ENCODE measurements at regions not wholly inside any gene's neighbourhood (a gene's known extent, or its start where the extent isn't known, plus 50 kb on each side); places are given as distances from the start of the nearest gene placed in this dataset.
"Not testable (repeated sequence)": the region's sequence is repeated elsewhere in the genome, so short reads cannot be mapped to it uniquely, and the experiment has no call there.

DNA sequence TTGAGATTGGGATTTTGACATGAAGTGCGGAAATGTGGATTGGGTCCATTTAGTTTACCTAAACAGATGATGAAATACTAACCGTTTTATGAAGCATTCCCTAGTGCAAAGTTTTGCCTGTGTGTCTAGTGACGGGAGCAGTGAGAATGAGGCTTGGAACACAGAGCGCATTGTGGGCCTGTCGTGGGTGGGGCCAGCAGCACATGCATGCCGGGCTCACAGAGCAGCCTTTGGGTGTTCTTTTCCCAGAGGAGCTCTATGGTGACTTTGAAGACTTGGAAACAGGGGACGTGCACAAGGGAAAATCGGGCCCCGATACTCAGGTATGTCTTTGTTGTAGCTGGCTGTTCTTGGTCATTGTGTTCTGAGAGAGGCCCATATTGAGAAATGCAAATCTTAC, 388.1 kb downstream of the GOLGA6L6 start:
- not testable (repeated sequence) for H3K27ac Mint-ChIP-seq; ATAC-seq (ENCODE audit: low read depth in 2 of 2); H3K4me3 ChIP-seq (ENCODE audit: low read depth, low read length); H3K9me3 Mint-ChIP-seq; DNase-seq; H3K36me3 ChIP-seq (ENCODE audit: control insufficient read depth, insufficient read depth, low read length); H3K4me3 Mint-ChIP-seq; H3K27me3 Mint-ChIP-seq; H3K36me3 Mint-ChIP-seq; H3K4me1 Mint-ChIP-seq; H3K9me3 ChIP-seq (ENCODE audit: control insufficient read depth in 2 of 2, low read length in 2 of 2); H3K27me3 ChIP-seq (ENCODE audit: control insufficient read depth, insufficient read depth, low read length); H3K27ac ChIP-seq (ENCODE audit: insufficient read depth, low read length, poor library complexity, severe bottlenecking); H3K4me1 ChIP-seq (ENCODE audit: control insufficient read depth, insufficient read depth, low read length, poor library complexity, severe bottlenecking)

DNA sequence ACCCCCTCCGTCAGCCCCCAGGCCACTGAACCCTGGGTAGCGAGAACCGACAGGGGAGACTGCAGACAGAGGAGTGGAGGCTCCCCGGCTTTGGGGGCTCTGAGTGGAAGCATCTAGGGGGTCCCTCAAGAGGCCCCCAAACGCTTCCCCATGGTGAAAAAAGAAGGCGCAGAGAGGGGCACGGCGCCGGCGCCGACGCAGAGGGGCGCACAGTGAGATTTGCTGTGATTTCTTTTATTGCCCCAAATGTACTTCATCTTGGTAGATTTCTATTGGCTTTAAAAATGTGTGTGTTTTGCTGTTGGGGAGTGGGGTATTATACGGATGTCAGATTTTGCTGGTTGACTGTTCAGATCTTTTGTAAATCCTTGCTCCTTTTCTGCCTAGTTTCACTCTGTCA, 392.9 kb downstream of the GOLGA6L6 start:
- DNase-seq; H3K4me3 ChIP-seq (ENCODE audit: low read depth, low read length); H3K36me3 Mint-ChIP-seq; ATAC-seq (ENCODE audit: low read depth in 2 of 2); H3K4me3 Mint-ChIP-seq; H3K27ac ChIP-seq (ENCODE audit: insufficient read depth, low read length, poor library complexity, severe bottlenecking); H3K4me1 Mint-ChIP-seq; H3K9me3 ChIP-seq (ENCODE audit: control insufficient read depth in 2 of 2, low read length in 2 of 2); H3K27ac Mint-ChIP-seq; H3K9me3 Mint-ChIP-seq; H3K27me3 Mint-ChIP-seq; H3K36me3 ChIP-seq (ENCODE audit: control insufficient read depth, insufficient read depth, low read length); H3K27me3 ChIP-seq (ENCODE audit: control insufficient read depth, insufficient read depth, low read length); H3K4me1 ChIP-seq (ENCODE audit: control insufficient read depth, insufficient read depth, low read length, poor library complexity, severe bottlenecking): not testable (repeated sequence)

DNA sequence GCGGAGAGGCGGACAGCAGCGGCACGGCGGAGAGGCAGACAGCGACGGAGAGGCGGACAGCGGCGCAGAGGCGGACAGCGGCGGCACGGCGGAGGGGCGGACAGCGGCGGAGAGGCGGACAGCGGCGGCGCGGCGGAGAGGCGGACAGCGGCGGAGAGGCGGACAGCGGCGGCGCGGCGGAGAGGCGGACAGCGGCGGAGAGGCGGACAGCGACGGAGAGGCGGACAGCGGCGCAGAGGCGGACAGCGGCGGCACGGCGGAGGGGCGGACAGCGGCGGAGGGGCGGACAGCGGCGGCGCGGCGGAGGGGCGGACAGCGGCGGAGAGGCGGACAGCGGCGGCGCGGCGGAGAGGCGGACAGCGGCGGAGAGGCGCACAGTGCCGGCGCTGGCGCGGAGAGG, 393.6 kb downstream of the GOLGA6L6 start:
- not testable (repeated sequence) for H3K9me3 Mint-ChIP-seq; H3K27ac Mint-ChIP-seq; H3K4me3 Mint-ChIP-seq; H3K27me3 Mint-ChIP-seq; H3K4me1 ChIP-seq (ENCODE audit: control insufficient read depth, insufficient read depth, low read length, poor library complexity, severe bottlenecking); H3K4me3 ChIP-seq (ENCODE audit: low read depth, low read length); ATAC-seq (ENCODE audit: low read depth in 2 of 2); H3K27me3 ChIP-seq (ENCODE audit: control insufficient read depth, insufficient read depth, low read length); H3K4me1 Mint-ChIP-seq; H3K36me3 ChIP-seq (ENCODE audit: control insufficient read depth, insufficient read depth, low read length); H3K27ac ChIP-seq (ENCODE audit: insufficient read depth, low read length, poor library complexity, severe bottlenecking); H3K36me3 Mint-ChIP-seq; H3K9me3 ChIP-seq (ENCODE audit: control insufficient read depth in 2 of 2, low read length in 2 of 2); DNase-seq

DNA sequence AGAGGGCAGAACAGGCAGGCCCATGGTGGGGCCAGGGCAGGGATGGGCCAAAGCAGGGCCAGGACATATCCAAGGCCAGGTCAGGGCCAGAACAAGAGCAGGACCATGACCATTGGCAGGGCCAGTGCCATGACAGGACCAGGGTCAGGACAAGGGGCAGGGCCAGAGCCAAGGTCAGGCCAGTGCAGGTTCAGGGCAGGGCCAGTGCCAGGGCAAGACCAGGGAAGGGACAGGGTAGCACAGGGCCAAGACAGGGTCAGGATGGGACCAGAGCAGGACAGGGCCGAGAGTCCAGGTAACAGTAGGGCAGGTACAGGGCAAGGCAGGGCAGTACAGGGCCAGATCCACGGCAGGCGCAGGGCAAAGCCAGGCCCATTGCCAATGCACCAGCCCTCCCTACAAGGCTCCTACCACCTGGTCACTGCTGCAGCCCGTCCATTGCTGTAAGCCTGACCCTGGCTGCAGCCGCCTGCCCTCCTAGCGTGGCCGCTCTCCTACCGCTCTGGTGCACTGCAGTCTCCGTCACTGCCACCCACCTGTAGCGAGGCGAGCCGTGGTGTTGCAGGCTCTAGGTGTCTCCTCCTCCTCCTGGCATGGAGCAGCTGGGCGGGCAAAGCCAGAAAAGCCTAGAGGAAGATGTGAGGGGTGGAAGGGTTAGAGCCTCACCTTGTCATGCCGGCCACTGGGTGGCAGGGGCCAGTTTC, 397.1 kb downstream of the GOLGA6L6 start:
- H3K9me3 Mint-ChIP-seq; H3K4me3 ChIP-seq (ENCODE audit: low read depth, low read length); H3K4me1 Mint-ChIP-seq: not testable (repeated sequence)

DNA sequence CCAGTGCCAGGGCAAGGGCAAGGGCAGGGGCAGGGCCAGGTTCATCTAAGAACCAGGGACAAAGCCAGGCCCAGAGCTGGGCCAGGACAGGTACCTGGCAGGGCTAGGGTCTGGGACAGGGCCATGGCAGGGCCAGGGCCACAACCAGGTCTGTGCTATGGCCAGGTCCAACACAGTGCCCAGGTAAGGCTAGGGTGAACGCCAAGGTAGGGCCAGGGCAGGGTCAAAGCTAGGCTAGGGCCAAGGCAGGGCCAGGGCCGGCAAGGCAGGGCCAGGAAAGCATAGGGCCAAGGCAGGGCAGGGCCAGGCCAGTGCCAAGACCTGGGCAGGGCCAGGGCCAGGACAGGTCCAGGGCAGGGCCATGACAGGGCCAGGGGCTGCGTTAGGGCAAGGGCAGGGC, 398.7 kb downstream of the GOLGA6L6 start:
- not testable (repeated sequence) for H3K36me3 Mint-ChIP-seq; H3K27me3 ChIP-seq (ENCODE audit: control insufficient read depth, insufficient read depth, low read length); H3K9me3 ChIP-seq (ENCODE audit: control insufficient read depth in 2 of 2, low read length in 2 of 2); H3K9me3 Mint-ChIP-seq; H3K27me3 Mint-ChIP-seq; H3K4me1 ChIP-seq (ENCODE audit: control insufficient read depth, insufficient read depth, low read length, poor library complexity, severe bottlenecking); ATAC-seq (ENCODE audit: low read depth in 2 of 2); H3K4me3 ChIP-seq (ENCODE audit: low read depth, low read length); H3K36me3 ChIP-seq (ENCODE audit: control insufficient read depth, insufficient read depth, low read length); H3K27ac Mint-ChIP-seq; H3K4me3 Mint-ChIP-seq; DNase-seq; H3K27ac ChIP-seq (ENCODE audit: insufficient read depth, low read length, poor library complexity, severe bottlenecking); H3K4me1 Mint-ChIP-seq

More for the DNA sequence above, 397.1 kb downstream of the GOLGA6L6 start:
- H3K27ac Mint-ChIP-seq; H3K36me3 Mint-ChIP-seq; H3K27ac ChIP-seq (ENCODE audit: insufficient read depth, low read length, poor library complexity, severe bottlenecking); H3K4me1 ChIP-seq (ENCODE audit: control insufficient read depth, insufficient read depth, low read length, poor library complexity, severe bottlenecking); H3K27me3 Mint-ChIP-seq; H3K9me3 ChIP-seq (ENCODE audit: control insufficient read depth in 2 of 2, low read length in 2 of 2); H3K27me3 ChIP-seq (ENCODE audit: control insufficient read depth, insufficient read depth, low read length); H3K4me3 Mint-ChIP-seq; H3K36me3 ChIP-seq (ENCODE audit: control insufficient read depth, insufficient read depth, low read length); ATAC-seq (ENCODE audit: low read depth in 2 of 2); DNase-seq: not testable (repeated sequence)

DNA sequence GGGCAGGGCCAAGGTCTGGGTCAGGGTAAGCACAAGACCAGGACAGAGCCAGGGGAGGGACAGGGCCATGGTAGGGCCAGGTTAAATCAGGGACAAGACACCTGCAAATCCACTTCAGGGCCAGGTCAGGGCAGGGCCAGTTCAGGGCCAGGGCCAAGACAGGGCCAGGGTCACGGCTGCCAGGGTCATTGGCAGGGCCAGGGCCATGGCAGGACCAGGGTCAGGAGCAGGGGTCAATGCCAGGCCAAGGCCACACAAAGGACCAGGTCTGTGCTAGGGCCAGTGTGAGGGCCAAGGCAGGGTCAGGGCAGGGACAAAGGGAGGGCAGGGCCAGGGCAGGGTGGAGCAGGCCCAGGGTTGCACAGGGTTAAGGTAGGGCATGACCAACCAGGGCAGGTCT, 399.2 kb downstream of the GOLGA6L6 start:
- H3K9me3 Mint-ChIP-seq; H3K27me3 Mint-ChIP-seq; H3K4me1 ChIP-seq (ENCODE audit: control insufficient read depth, insufficient read depth, low read length, poor library complexity, severe bottlenecking); H3K36me3 ChIP-seq (ENCODE audit: control insufficient read depth, insufficient read depth, low read length); H3K27ac Mint-ChIP-seq; DNase-seq; H3K27ac ChIP-seq (ENCODE audit: insufficient read depth, low read length, poor library complexity, severe bottlenecking); H3K4me3 Mint-ChIP-seq; H3K4me3 ChIP-seq (ENCODE audit: low read depth, low read length); H3K4me1 Mint-ChIP-seq; H3K36me3 Mint-ChIP-seq; H3K9me3 ChIP-seq (ENCODE audit: control insufficient read depth in 2 of 2, low read length in 2 of 2); ATAC-seq (ENCODE audit: low read depth in 2 of 2); H3K27me3 ChIP-seq (ENCODE audit: control insufficient read depth, insufficient read depth, low read length): not testable (repeated sequence)

DNA sequence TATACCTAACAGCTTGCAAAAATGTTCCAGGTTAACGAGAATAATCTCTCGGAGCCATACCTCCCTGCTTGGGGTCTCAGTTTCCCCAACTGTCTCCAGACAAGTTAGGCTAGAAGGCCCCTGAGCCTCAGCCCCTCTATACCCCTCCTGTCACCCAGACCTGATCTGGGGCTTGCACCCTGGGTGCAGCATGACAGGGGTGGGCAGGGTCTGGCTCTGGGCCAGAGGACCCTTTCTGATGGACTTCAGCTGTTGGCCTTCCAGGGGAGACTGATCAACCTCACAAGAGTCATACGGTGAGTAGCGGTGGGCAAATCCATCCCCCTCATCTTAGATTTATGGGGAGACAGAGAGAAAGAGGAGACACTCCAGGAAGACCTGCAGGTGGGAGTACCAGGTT, 416.9 kb downstream of the GOLGA6L6 start:
- not testable (repeated sequence) for H3K27me3 Mint-ChIP-seq; H3K4me3 Mint-ChIP-seq; H3K27ac Mint-ChIP-seq; H3K27me3 ChIP-seq (ENCODE audit: control insufficient read depth, insufficient read depth, low read length); H3K36me3 Mint-ChIP-seq; H3K36me3 ChIP-seq (ENCODE audit: control insufficient read depth, insufficient read depth, low read length); H3K27ac ChIP-seq (ENCODE audit: insufficient read depth, low read length, poor library complexity, severe bottlenecking); DNase-seq; H3K4me3 ChIP-seq (ENCODE audit: low read depth, low read length); H3K9me3 ChIP-seq (ENCODE audit: control insufficient read depth in 2 of 2, low read length in 2 of 2); H3K9me3 Mint-ChIP-seq; H3K4me1 ChIP-seq (ENCODE audit: control insufficient read depth, insufficient read depth, low read length, poor library complexity, severe bottlenecking); ATAC-seq (ENCODE audit: low read depth in 2 of 2); H3K4me1 Mint-ChIP-seq

DNA sequence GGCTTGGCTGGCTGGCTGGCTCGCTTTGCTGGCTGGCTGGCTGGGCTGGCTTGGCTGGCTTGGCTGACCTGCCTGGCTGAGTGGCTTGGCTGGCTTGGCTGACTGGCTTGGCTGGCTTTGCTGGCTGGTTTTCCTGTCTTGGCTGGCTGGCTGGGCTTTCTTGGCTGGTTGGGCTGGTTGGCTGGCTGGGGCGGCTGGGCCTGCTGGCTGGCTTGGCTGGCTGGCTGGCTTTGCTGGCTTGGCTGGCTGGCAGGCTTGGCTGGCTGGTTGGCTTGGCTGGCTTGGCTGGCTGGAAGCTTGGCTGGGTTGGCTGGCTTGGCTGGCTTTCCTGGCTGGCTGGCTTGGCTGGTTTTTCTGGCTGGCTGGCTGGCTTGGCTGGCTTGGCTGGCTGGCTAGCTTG, 435.6 kb downstream of the GOLGA6L6 start:
- Histone ChIP-seq H3K27me3 (ENCODE audit: control insufficient read depth, insufficient read depth, low read length) (no peaks in the 10 kb centered on the region), H3K4me1 (ENCODE audit: control insufficient read depth, insufficient read depth, low read length, poor library complexity, severe bottlenecking) (no peaks in the 10 kb centered on the region), H3K36me3 (ENCODE audit: control insufficient read depth, insufficient read depth, low read length) (no peaks in the 10 kb centered on the region), H3K27ac (ENCODE audit: insufficient read depth, low read length, poor library complexity, severe bottlenecking) (no peak overlapping the region), H3K9me3 (ENCODE audit: control insufficient read depth in 2 of 2, low read length in 2 of 2) (no peaks in the 10 kb centered on the region), H3K4me3 (ENCODE audit: low read depth, low read length) (no peak overlapping the region)
- H3K27ac Mint-ChIP-seq: no peak overlapping the region
- no peaks in the 10 kb centered on the region for H3K4me1 Mint-ChIP-seq
- DNase-seq: no peak
- no peaks in the 10 kb centered on the region for H3K27me3 Mint-ChIP-seq
- ATAC-seq (ENCODE audit: low read depth in 2 of 2): no peak
- no peaks in the 10 kb centered on the region for H3K9me3 Mint-ChIP-seq
- H3K36me3 Mint-ChIP-seq: no peaks in the 10 kb centered on the region
- no peak overlapping the region for H3K4me3 Mint-ChIP-seq
